HL-60 (cell line): ENCODE measurements at regions not wholly inside any gene's neighbourhood (a gene's known extent, or its start where the extent isn't known, plus 50 kb on each side); places are given as distances from the start of the nearest gene placed in this dataset.

Experiments
- CTCF ChIP-seq: IDR thresholded peaks from one replicate; pipeline ENCODE4 v1.5.1; 2011; ENCODE audit warnings: low read length, control low read depth, inconsistent platforms; ENCODE audit not compliant: insufficient read depth
- REST ChIP-seq: IDR thresholded peaks from 2 replicates; pipeline ENCODE4 v1.6.1; 2012; ENCODE audit warnings: low read depth; ENCODE audit not compliant: insufficient replicate concordance
- SPI1 ChIP-seq: IDR thresholded peaks from 2 replicates; pipeline ENCODE4 v1.6.1; 2012; ENCODE audit warnings: low read depth, mild to moderate bottlenecking, borderline replicate concordance

- TF ChIP-seq SPI1 = no peak
- no peak for TF ChIP-seq CTCF
- TF ChIP-seq REST = no peak
These were observed 920.9 kb downstream of the RPS29 start for GRCh38 chr14:48665077-48665784.
